ACHN (cell line): ENCODE measurements at regions not wholly inside any gene's neighbourhood (a gene's known extent, or its start where the extent isn't known, plus 50 kb on each side); places are given as distances from the start of the nearest gene placed in this dataset.
"Not testable (repeated sequence)": the region's sequence is repeated elsewhere in the genome, so short reads cannot be mapped to it uniquely, and the experiment has no call there.

Source experiments
- DNase-seq: peaks from one replicate; pipeline ENCODE4 v3.0.0-alpha.2; 2015
- in situ Hi-C: cut with HindIII; loops from 2 replicates; pipeline ENCODE4 v1.10.0; 2017; ENCODE audit warnings: low sequenced_read_pairs, low pct_ligation_motif_present, low pct_unique_long_range_greater_than_20kb

DNA sequence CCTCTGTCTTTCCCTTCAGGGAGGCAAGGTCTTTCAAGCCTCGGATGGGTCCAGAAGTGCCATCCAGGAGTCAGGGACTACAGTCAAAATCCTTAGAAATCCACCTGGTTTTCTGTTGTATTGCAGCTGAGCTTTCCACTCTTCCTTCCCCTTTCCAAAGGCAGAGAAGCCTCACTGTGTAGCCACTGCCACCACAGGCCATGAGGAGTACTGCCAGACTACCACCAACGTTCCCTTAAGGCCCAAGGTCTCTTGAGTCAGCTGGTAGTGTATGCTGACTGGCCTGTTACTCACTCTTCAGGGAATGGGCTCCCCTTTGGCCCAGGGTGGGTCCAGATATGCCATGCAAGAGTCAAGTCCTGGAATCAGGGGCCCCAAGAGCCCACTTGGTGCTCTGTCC is 1454.1 kb downstream of the PCDH19 start:
- DNase-seq: no peak
- in situ Hi-C loops: no loop called here

DNA sequence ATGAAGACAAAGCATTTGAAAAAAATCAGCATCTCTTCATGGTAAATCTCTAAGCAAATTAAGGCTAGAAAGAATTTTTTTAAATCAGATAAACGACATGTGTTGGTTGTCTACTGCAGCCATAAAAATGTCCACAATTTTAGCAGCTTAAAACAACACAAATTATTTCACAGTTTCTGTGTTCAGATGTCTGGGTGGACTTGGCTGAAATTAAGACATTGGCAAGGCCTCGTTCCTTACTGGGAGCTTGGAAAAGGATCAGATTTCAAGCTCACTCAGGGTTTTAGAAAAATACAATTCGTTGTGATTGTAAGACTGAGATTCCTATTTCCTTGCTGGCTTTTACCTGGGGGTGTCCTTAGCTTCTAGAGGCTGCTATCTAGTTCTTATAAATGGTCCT is 1470.6 kb downstream of the PCDH19 start:
- no peak for DNase-seq
- in situ Hi-C loops: no loop called here

- in situ Hi-C loops: no loop called here
- DNase-seq: no peak
Measured at GRCh38 chrX:98931216-98931615, 1478.9 kb downstream of the PCDH19 start.

- no peak for DNase-seq
- in situ Hi-C loops: no loop called here
Measured at GRCh38 chrX:98924511-98924910, 1485.6 kb downstream of the PCDH19 start.

- no peak for DNase-seq
- in situ Hi-C loops: no loop called here
Measured at GRCh38 chrX:98897191-98897590, 1512.9 kb downstream of the PCDH19 start.

DNA sequence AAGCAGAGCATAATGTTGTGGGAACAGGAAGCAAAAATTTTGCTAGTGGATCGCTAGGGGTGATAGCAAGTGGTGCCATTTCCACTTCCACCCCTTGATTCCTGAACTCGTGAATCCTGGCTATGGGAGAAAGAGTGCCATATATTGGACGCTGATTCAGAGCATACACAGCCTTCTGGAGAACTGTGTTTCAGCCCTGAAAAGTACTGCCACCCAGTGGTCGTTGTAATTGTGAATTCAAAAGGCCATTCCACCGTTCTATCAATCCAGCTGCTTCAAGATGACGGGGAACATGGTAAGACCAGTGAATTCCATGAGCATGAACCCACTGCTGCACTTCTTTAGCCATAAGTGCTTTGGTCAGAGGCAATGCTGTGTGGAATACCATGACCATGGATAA is 1559.4 kb downstream of the PCDH19 start:
- DNase-seq, in situ Hi-C loops: not testable (repeated sequence)
